K562 (cell line): ENCODE measurements at regions not wholly inside any gene's neighbourhood (a gene's known extent, or its start where the extent isn't known, plus 50 kb on each side); places are given as distances from the start of the nearest gene placed in this dataset.

ENCODE experiments used
- ATAC-seq: fragments of 200-7000 bp; cut with Tn5 transposase; 3 replicates; pipeline ENCODE4 v1.9.1; 2020; ENCODE audit warnings: moderate library complexity
- BruUV-seq: library from RNA; stranded (reverse); fragments of 400-500 nt; replicated peaks from 2 replicates; lab custom pipeline; 2021; lab: Mats Ljungman, UMichigan
- CTCF ChIA-PET: fragments of 300-600 bp; formaldehyde crosslinking; extraction: SDS; loops from one replicate; lab custom pipeline; 2021; ENCODE audit warnings: low intra/inter-chr PET ratio; lab: Yijun Ruan, JAX
- POLR2A ChIA-PET: fragments of 300-600, 350-650 bp; sonication (Branson Sonifier 250); formaldehyde crosslinking; extraction: SDS; loops from one replicate; lab custom pipeline; 2021; ENCODE audit warnings: antibody characterized with exemption, inconsistent platforms; lab: Yijun Ruan, JAX
- DNase-seq, 4 experiments: peaks; one replicate each; pipeline versions ENCODE4 v3.0.0 to v3.0.0-alpha.2; 2011 to 2018; ENCODE audit warnings: low spot score in 3 of 4, mixed read lengths in 3 of 4; ENCODE audit errors: extremely low read depth in 1 of 4
- FAIRE-seq: peaks from 2 replicates; lab custom pipeline; 2011; peaks lifted over from hg19 to GRCh38; lab: Jason Lieb, UNC
- H2AFZ ChIP-seq: 2 replicates; pipeline ENCODE4 v1.6.0; 2011; ENCODE audit warnings: low read depth, low read length, control low read depth, inconsistent platforms
- H3K27ac ChIP-seq: fragments of 200-600 bp; 3 replicates; pipeline ENCODE4 v1.8.0; 2011; ENCODE audit warnings: low read depth, mild to moderate bottlenecking, control low read depth, inconsistent platforms, low read length, moderate library complexity, mixed read lengths; ENCODE audit errors: extremely low read depth
- H3K27me3 ChIP-seq, 2 experiments: fragments of 300-600 bp in 1 of 2; 2 replicates in 1 of 2; 3 replicates in 1 of 2; pipeline versions ENCODE4 v1.6.0 to v1.8.0; 2011; ENCODE audit warnings: inconsistent platforms in 2 of 2, low read length in 2 of 2, mild to moderate bottlenecking in 1 of 2, mixed read lengths in 1 of 2, moderate library complexity in 1 of 2; ENCODE audit not compliant: control insufficient read depth in 2 of 2, insufficient read depth in 2 of 2
- H3K36me3 ChIP-seq: fragments of 300-600 bp; 3 replicates; pipeline ENCODE4 v1.8.0; 2011; ENCODE audit warnings: mild to moderate bottlenecking, low read length, inconsistent platforms; ENCODE audit not compliant: control insufficient read depth, insufficient read depth
- H3K4me1 ChIP-seq, 2 experiments: fragments of 200-600 bp in 1 of 2; replicated peaks in 1 of 2; 2 replicates in 1 of 2; 3 replicates in 1 of 2; pipeline versions ENCODE4 v1.5.1 to v1.8.0; 2011; ENCODE audit warnings: inconsistent platforms in 2 of 2, low read length in 2 of 2, mild to moderate bottlenecking in 1 of 2, mixed read lengths in 1 of 2, moderate library complexity in 1 of 2; ENCODE audit not compliant: control insufficient read depth in 2 of 2, insufficient read depth in 2 of 2
- H3K4me2 ChIP-seq: 2 replicates; pipeline ENCODE4 v1.6.1; 2011; ENCODE audit warnings: low read length, control low read depth, inconsistent platforms, mixed read lengths; ENCODE audit not compliant: insufficient read depth
- H3K4me3 ChIP-seq: fragments of 200-600 bp; sonication (generic), shearing (Covaris generic); 2 replicates; pipeline ENCODE4 v1.5.1; 2016; ENCODE audit warnings: control low read depth, inconsistent platforms
- H3K79me2 ChIP-seq: fragments of 200-600 bp; 3 replicates; pipeline ENCODE4 v1.8.0; 2011; ENCODE audit warnings: low read length, inconsistent platforms; ENCODE audit not compliant: control insufficient read depth, insufficient read depth
- H3K9ac ChIP-seq, 2 experiments: 2 replicates each; pipeline versions ENCODE4 v1.6.0 to v1.6.1; 2011; ENCODE audit warnings: low read depth in 2 of 2, low read length in 2 of 2, control low read depth in 1 of 2, inconsistent platforms in 1 of 2, mild to moderate bottlenecking in 1 of 2, mixed read lengths in 1 of 2; ENCODE audit not compliant: insufficient read depth in 1 of 2
- H3K9me1 ChIP-seq: one replicate; pipeline ENCODE4 v1.6.0; 2011; ENCODE audit warnings: inconsistent platforms, mild to moderate bottlenecking, low read length, moderate library complexity; ENCODE audit not compliant: control insufficient read depth, insufficient read depth
- H3K9me3 ChIP-seq: replicated peaks from 2 replicates; pipeline ENCODE4 v1.5.1; 2011; ENCODE audit warnings: low read depth, low read length, inconsistent platforms; ENCODE audit not compliant: control insufficient read depth, insufficient read depth
- H4K20me1 ChIP-seq: replicated peaks from 2 replicates; pipeline ENCODE4 v1.6.1; 2011; ENCODE audit warnings: low read length, inconsistent platforms, mixed read lengths; ENCODE audit not compliant: control insufficient read depth, insufficient read depth
- ASH1L ChIP-seq: fragments of 450-650 bp; IDR thresholded peaks from 2 replicates; pipeline ENCODE4 v1.6.1; 2018; ENCODE audit warnings: borderline replicate concordance, mild to moderate bottlenecking, low read depth; ENCODE audit not compliant: partially characterized antibody
- ILK ChIP-seq: fragments of 450-650 bp; IDR thresholded peaks from 2 replicates; pipeline ENCODE4 v1.6.1; 2016; ENCODE audit warnings: missing genetic modification characterization, low read depth, mild to moderate bottlenecking, missing compliant biosample characterization, moderate library complexity, borderline replicate concordance
- NFXL1 ChIP-seq: fragments of 450-650 bp; formaldehyde crosslinking; IDR thresholded peaks from 2 replicates; pipeline ENCODE4 v1.4.0; 2021; ENCODE audit warnings: mild to moderate bottlenecking
- RBM34 ChIP-seq: fragments of 200-400 bp; formaldehyde crosslinking; IDR thresholded peaks from 2 replicates; pipeline ENCODE4 v1.6.1; 2018; ENCODE audit warnings: low read length, borderline replicate concordance; ENCODE audit not compliant: insufficient read depth
- XRCC3 ChIP-seq: fragments of 450-650 bp; IDR thresholded peaks from 2 replicates; pipeline ENCODE4 v1.6.1; 2017; ENCODE audit warnings: mild to moderate bottlenecking, moderate library complexity
- WGBS: fragments of 100-300 bp; shearing (Covaris generic); methylation state at CpG from one replicate; pipeline ENCODE4 v1.1.6; 2016; ENCODE audit warnings: low coverage, mixed read lengths; ENCODE audit not compliant: insufficient coverage; ENCODE audit errors: missing lambda C conversion rate; 5-methylcytosine and 5-hydroxymethylcytosine counted together
- in situ Hi-C: fragments of 300-500 bp; cut with MboI; formaldehyde crosslinking; loops from 4 replicates; pipeline ENCODE4 v1.15.0; 2018; ENCODE audit warnings: inconsistent platforms, mixed read lengths
- intact Hi-C: fragments of 100-400 bp; cut with micrococcal nuclease; formaldehyde crosslinking; loops from 2 replicates; pipeline ENCODE4 v1.14.2; 2022

DNA sequence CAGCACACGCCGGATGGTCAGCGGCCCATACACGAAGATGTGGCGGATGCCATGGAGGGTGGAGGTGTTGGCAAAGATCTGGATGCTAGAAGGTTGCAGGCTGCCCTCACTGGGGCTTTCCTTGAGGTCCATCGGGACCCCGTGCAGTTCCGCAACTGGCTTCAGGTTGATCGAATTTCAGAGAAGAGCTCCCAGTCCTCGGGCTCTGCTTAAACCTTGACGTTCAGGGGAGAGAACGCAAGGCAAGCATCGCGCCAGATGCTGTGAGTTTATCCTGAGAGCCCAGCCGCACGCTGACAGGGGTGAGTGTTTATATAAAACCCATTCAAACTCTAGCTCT is 98.7 kb upstream of the CCL2 start:
- no peak overlapping the region for H3K4me2 ChIP-seq
- H3K4me3 ChIP-seq, result no peak overlapping the region
- no peak overlapping the region for H3K9ac ChIP-seq
- FAIRE-seq (no peak), DNase-seq (no peak), ATAC-seq (no peak)
- POLR2A ChIA-PET, result interaction anchor here (0.7 to 0.8 kb wide), 3 partner anchors 10 to 286 kb away, joined by 3 read pairs; no protein-coding TSS in a partner anchor
- H3K36me3 ChIP-seq, result no peaks in the 10 kb centered on the region
- H3K9me1 ChIP-seq, result no peaks in the 10 kb centered on the region
- BruUV-seq, result no TSS peak
- in situ Hi-C loops (no loop called here), intact Hi-C loops (no loop called here)
- no peak for TF ChIP-seq ILK
- no peak for TF ChIP-seq ASH1L
- no peak for TF ChIP-seq XRCC3
- no peak for TF ChIP-seq RBM34
- TF ChIP-seq NFXL1 (CRISPR knock-in tag), result no peak
- H3K4me1 ChIP-seq, result no peaks in the 10 kb centered on the region
- 1% methylated on average over 16 of the region's 16 CpGs for WGBS
- no peak overlapping the region for H2AFZ ChIP-seq
- no peaks in the 10 kb centered on the region for H3K9me3 ChIP-seq
- H4K20me1 ChIP-seq, result 0 out of 2 replicates have a peak, but pooled peaks cover 3% of the 10 kb centered on the region
- H3K27me3 ChIP-seq, result peaks cover 6 to 27% of the 10 kb centered on the region in 2 experiments; a peak in 3 of 5 replicates
- CTCF ChIA-PET, result no interaction called here
- H3K79me2 ChIP-seq, result no peaks in the 10 kb centered on the region
- no peak overlapping the region for H3K27ac ChIP-seq
